HG03571 (cell line): ENCODE measurements at regions not wholly inside any gene's neighbourhood (a gene's known extent, or its start where the extent isn't known, plus 50 kb on each side); places are given as distances from the start of the nearest gene placed in this dataset.

ENCODE experiments used
- ATAC-seq: cut with Tn5 transposase; IDR thresholded peaks from one replicate; pipeline ENCODE4 v1.9.1; 2021; ENCODE audit not compliant: unreplicated experiment

DNA sequence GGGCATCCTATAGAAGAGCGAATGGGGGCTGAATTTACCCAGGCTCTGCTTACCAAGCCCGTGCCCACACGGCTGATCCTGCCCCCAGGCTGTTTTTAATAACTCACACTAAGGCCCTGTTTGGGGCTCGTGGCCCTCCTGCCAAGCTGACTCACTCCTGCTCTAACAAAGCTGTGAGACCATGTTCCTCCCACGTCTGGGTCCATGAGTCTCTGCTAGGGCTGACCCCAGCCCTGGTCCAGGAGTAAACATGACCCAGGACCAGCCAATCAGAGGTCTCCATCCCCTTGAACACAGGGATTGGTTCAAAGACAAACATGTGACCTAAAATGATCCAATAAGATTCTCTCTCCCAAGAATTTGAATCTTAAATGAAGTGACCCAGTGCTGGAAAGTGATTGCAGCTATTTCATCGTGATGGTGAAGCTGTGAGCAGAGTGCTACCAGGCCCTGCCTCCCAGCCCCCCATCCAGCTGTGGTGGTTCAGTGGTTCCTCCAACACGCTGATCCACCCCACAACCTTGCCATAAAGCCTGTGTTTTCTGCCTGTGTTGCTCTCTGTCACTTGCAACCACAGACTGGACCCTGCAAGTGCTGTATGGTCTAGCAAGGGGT is 57.2 kb downstream of the C16orf82 start:
- no peak for ATAC-seq

DNA sequence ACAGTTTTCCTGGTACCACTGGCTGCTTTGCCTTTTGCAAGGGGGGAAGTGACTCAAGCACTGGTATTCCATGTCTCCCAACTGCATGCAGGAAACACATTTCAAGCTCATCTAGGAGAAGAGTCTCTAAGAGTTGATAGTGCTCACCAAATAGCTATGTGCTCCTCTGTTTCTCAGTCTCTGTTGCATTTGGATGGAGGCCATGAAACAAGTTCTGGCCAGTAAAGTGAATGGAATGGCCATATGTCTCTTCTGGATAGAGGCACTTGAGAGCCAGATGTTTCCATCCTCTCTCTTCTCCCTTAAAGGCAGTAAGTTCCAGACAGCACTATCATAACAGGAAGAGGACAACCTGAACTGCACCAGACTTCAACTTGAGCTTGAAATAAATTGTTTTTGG is 60.6 kb downstream of the C16orf82 start:
- ATAC-seq, result no peak

DNA sequence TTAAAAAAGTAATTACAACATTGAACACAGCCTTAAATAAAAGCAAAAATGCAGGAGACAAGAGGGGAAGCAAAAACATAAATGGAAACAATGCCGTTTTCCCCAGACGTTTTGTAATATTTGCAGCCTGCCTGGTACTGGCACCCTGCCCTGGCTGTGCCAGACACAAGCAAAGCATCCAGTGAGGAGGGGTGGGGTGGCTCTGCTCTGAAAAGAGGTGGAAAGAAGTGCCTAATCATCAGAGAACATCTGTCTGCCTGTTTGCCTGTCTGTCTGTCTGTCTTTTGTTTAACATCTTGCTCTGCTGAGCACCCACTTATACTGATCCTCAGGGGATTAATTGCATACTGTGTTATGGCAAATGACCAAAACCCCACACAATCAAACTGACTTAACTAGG is 62.7 kb downstream of the C16orf82 start:
- ATAC-seq, result no peak

DNA sequence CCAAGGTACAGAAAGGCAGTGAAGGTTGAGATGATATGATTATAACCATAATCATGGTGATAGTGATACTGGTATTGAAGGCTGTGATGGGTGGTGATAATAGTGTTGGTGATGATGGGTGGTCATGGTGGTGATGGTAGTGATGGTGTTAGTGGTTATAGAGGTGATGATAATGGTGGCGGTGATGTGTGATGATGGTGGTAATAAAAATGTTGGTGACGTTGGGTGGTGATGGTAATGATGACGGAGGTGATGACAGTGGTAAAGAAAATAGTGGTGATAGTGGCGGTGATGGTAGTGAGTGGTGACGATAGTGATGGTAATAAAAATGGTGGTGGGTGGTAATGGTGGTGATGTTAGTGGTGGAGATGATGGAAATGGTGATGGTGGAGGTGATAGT is 65.1 kb upstream of the KDM8 start:
- ATAC-seq, result no peak

DNA sequence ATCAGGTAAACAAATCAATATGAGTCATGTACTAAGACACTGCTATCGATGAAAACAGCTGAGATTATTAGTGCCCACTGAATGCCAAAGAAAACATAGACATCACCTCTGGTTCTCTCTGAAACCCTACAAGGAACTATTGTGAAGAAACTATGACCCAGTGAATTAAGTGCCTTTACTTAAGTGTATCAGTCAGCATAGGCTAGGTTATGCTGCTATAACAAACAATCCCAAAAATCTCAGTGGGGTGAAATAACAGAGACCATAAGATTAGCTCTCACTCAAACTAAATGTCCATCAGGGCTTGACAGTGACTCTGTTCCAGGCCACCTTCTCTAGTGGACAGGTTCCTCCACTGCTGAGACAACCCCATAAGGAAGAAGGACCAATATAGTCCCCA is 57.7 kb upstream of the KDM8 start:
- no peak for ATAC-seq

DNA sequence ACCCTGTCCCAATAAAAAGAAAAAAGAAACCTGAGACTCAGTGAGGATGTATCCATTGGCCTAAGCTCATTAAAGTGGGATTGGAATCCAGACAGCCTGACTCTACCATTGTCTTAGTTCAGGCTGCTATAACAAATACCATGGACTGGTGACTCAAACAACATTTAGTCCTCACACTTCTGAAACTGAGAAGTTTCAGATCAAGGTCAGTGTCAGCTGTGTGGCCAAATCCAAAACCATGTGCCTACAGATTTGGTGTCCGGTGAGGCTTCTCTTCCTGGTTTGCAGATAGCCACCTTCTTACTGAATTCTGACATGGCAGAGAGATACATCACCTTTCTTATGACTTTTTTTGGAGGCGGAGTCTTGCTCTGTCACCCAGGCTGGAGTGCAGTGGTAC is 53.3 kb upstream of the KDM8 start:
- peak; percentile 86 for ATAC-seq

DNA sequence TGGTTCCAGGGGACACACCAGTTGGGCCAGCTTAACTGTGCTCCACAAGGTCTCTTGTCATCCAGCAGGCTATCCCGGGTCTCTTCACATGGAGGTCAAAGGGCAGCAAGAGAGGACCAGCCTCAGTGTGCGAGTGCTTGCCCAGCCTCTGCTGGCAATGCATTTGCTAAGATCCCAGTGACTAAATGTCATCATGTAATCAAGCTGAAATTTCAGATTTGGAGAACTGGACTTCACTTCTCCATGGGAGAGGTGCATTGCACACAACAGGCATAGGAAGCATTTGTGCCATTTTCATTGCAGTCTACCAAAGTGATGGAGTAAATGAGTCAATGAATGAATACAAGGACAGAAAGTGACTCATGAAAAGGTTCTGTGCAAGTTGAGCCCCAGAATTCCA is 51.2 kb upstream of the KDM8 start:
- no peak for ATAC-seq

DNA sequence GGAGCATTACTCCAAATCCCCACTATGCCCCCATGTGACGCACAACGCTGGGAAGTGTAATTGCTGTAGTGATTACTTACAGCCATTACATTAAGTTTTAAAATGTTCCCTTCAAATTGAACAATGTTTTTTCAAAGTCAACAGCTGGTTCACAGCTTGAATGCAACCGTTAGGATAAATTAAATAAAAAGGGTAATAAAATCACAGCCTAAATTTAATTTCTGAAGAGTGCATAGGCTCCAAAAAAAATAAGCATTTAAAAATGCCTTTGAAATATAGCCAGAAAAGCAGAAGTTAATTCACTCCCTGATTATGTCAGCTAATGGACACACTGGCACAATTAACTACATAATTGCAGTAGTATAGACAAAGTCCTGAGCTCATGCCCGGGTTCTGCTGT is 50.5 kb upstream of the KDM8 start:
- ATAC-seq, result no peak
